Breast epithelium (tissue), 4 donors: ENCODE measurements at regions not wholly inside any gene's neighbourhood (a gene's known extent, or its start where the extent isn't known, plus 50 kb on each side); places are given as distances from the start of the nearest gene placed in this dataset.
A peak's percentile ranks its signal among the peaks of the same experiment; 100 is the strongest.

Source experiments
- DNase-seq, 2 donors: peaks; one replicate each; pipeline ENCODE4 v3.0.0-alpha.2; 2019; ENCODE audit warnings: low spot score in 2 of 2
- H3K27ac ChIP-seq, 2 donors: fragments of 200-600 bp; sonication (generic) in 1 of 2; one replicate each; pipeline ENCODE4 v1.5.1; 2016 to 2019; ENCODE audit warnings: mild to moderate bottlenecking in 1 of 2
- H3K27me3 ChIP-seq, 2 donors: fragments of 200-600 bp; sonication (generic) in 1 of 2; one replicate each; pipeline versions ENCODE4 v1.5.1 to v1.6.0; 2017 to 2019; ENCODE audit warnings: control low read depth in 1 of 2, mild to moderate bottlenecking in 1 of 2
- H3K36me3 ChIP-seq: fragments of 200-600 bp; one replicate; pipeline ENCODE4 v1.5.1; 2019
- H3K4me1 ChIP-seq, 2 donors: fragments of 200-600 bp; sonication (generic); one replicate each; pipeline ENCODE4 v1.5.1; 2016 to 2019; ENCODE audit warnings: control low read depth in 1 of 2
- H3K4me3 ChIP-seq, 3 donors: fragments of 200-600 bp; sonication (generic); 1 replicate in 2 of 3; 2 replicates in 1 of 3; pipeline ENCODE4 v1.5.1; 2016 to 2019; ENCODE audit warnings: mild to moderate bottlenecking in 3 of 3, moderate library complexity in 2 of 3
- H3K9me3 ChIP-seq, 2 donors: fragments of 200-600 bp; sonication (generic) in 1 of 2; one replicate each; pipeline ENCODE4 v1.5.1; 2016 to 2019; ENCODE audit warnings: control low read depth in 1 of 2
- CTCF ChIP-seq, 3 donors: fragments of 450-650 bp; IDR thresholded peaks; one replicate each; pipeline ENCODE4 v1.5.1; 2016 to 2017; ENCODE audit warnings: antibody characterized with exemption in 3 of 3, mild to moderate bottlenecking in 3 of 3, moderate library complexity in 3 of 3
- POLR2A ChIP-seq: fragments of 450-650 bp; IDR thresholded peaks from one replicate; pipeline ENCODE4 v1.6.1; 2016; ENCODE audit warnings: antibody characterized with exemption, mild to moderate bottlenecking, moderate library complexity
- POLR2AphosphoS5 ChIP-seq, 3 donors: sonication (generic); formaldehyde crosslinking; IDR thresholded peaks; one replicate each; pipeline ENCODE4 v1.6.1; 2017; ENCODE audit warnings: antibody characterized with exemption in 3 of 3
- intact Hi-C: fragments of 100-400 bp; cut with DNase I; formaldehyde crosslinking; loops from one replicate; pipeline ENCODE4 v1.15.1; 2023; ENCODE audit warnings: low total_unique reads

GRCh38 chr11:34830648-34831047, 85.5 kb downstream of the APIP start:
- Histone ChIP-seq H3K27ac (no peak overlapping the region), H3K36me3 (no peaks in the 10 kb centered on the region), H3K4me1 (no peaks in the 10 kb centered on the region), H3K4me3 (no peak overlapping the region), H3K27me3 (no peaks in the 10 kb centered on the region), H3K9me3 (no peaks in the 10 kb centered on the region)
- no peak for TF ChIP-seq POLR2AphosphoS5 (IDR thresholded peaks at IDR 0.05)
- no peak for TF ChIP-seq POLR2A
- no peak for TF ChIP-seq CTCF (IDR thresholded peaks at IDR 0.05)
- DNase-seq: no peak
- intact Hi-C loops: no loop called here

GRCh38 chr11:34830035-34830434, 86.1 kb downstream of the APIP start:
- TF ChIP-seq POLR2AphosphoS5 (IDR thresholded peaks at IDR 0.05): no peak
- TF ChIP-seq POLR2A: no peak
- H3K36me3 ChIP-seq: no peaks in the 10 kb centered on the region
- intact Hi-C loops: no loop called here
- no peaks in the 10 kb centered on the region for H3K4me1 ChIP-seq
- no peak for DNase-seq
- no peak overlapping the region for H3K4me3 ChIP-seq
- H3K27me3 ChIP-seq: no peaks in the 10 kb centered on the region
- no peaks in the 10 kb centered on the region for H3K9me3 ChIP-seq
- H3K27ac ChIP-seq: no peak overlapping the region

- no peaks in the 10 kb centered on the region for H3K9me3 ChIP-seq
- no peaks in the 10 kb centered on the region for H3K27me3 ChIP-seq
- H3K27ac ChIP-seq: no peak overlapping the region
- H3K4me1 ChIP-seq: no peaks in the 10 kb centered on the region
- no peak for TF ChIP-seq POLR2AphosphoS5 (IDR thresholded peaks at IDR 0.05)
- TF ChIP-seq POLR2A: no peak
- TF ChIP-seq CTCF (IDR thresholded peaks at IDR 0.05): no peak
- no peaks in the 10 kb centered on the region for H3K36me3 ChIP-seq
- H3K4me3 ChIP-seq: no peak overlapping the region
- intact Hi-C loops: no loop called here
- no peak for DNase-seq
Observed at GRCh38 chr11:34827228-34827627, 89.0 kb downstream of the APIP start.

- DNase-seq: no peak
- intact Hi-C loops: no loop called here
- no peak for TF ChIP-seq CTCF (IDR thresholded peaks at IDR 0.05)
Observed at GRCh38 chr11:34826384-34826726, 89.8 kb downstream of the APIP start.

GRCh38 chr11:34825670-34826383, 90.4 kb downstream of the APIP start:
- Histone ChIP-seq H3K4me3 (no peak overlapping the region), H3K27ac (peak overlapping the region; percentile 64 to 83)

More at GRCh38 chr11:34826384-34826726, 89.8 kb downstream of the APIP start:
- Histone ChIP-seq H3K27ac (peak overlapping the region; percentile 64 to 83), H3K4me3 (no peak overlapping the region), H3K27me3 (no peaks in the 10 kb centered on the region), H3K9me3 (no peaks in the 10 kb centered on the region), H3K36me3 (no peaks in the 10 kb centered on the region), H3K4me1 (no peaks in the 10 kb centered on the region)

More at GRCh38 chr11:34825670-34826383, 90.4 kb downstream of the APIP start:
- intact Hi-C loops: no loop called here
- no peak for TF ChIP-seq POLR2A
- peak in 1 of 3 donors; percentile 57 for TF ChIP-seq POLR2AphosphoS5 (IDR thresholded peaks at IDR 0.05)
- TF ChIP-seq CTCF (IDR thresholded peaks at IDR 0.05): no peak
- Histone ChIP-seq H3K4me1 (no peaks in the 10 kb centered on the region), H3K36me3 (no peaks in the 10 kb centered on the region), H3K27me3 (no peaks in the 10 kb centered on the region), H3K9me3 (no peaks in the 10 kb centered on the region)
- DNase-seq: peak in 1 of 2 donors; percentile 55
